ENCODE measurements at regions not wholly inside any gene's neighbourhood (a gene's known extent, or its start where the extent isn't known, plus 50 kb on each side); places are given as distances from the start of the nearest gene placed in this dataset.
"Not testable (repeated sequence)": the region's sequence is repeated elsewhere in the genome, so short reads cannot be mapped to it uniquely, and the experiment has no call there.

- Histone ChIP-seq H4K20me1 (ENCODE audit: control insufficient read depth, extremely low read depth, insufficient read depth, low read length) (no peaks in the 10 kb centered on the region), H3K27me3 (ENCODE audit: control insufficient read depth, extremely low read depth, insufficient read depth, low read length) (no peaks in the 10 kb centered on the region), H3K36me3 (ENCODE audit: control insufficient read depth in 2 of 2, extremely low read depth in 1 of 2, insufficient read depth in 2 of 2, low read length in 2 of 2) (no peaks in the 10 kb centered on the region), H3K4me1 (ENCODE audit: control insufficient read depth, extremely low read depth, insufficient read depth, low read length) (peaks cover 3% of the 10 kb centered on the region), H3K79me2 (ENCODE audit: control insufficient read depth, insufficient read depth, low read length) (no peaks in the 10 kb centered on the region), H3K4me2 (ENCODE audit: control insufficient read depth, extremely low read depth, insufficient read depth, low read depth, low read length) (no peak overlapping the region), H3K27ac (ENCODE audit: control insufficient read depth, insufficient read depth, low read length) (no peak overlapping the region), H2AFZ (ENCODE audit: control insufficient read depth, low read length) (no peak overlapping the region), H3K9me1 (ENCODE audit: control insufficient read depth, extremely low read depth, insufficient read depth, low read length) (no peaks in the 10 kb centered on the region), H3K9me3 (ENCODE audit: control insufficient read depth, low read depth, low read length) (no peaks in the 10 kb centered on the region), H3K9ac (ENCODE audit: control insufficient read depth, extremely low read depth, insufficient read depth, low read length) (no peak overlapping the region), H3K4me3 (ENCODE audit: control insufficient read depth in 2 of 3, extremely low read depth in 1 of 3, insufficient read depth in 2 of 3, low read depth in 1 of 3, low read length in 3 of 3) (no peak overlapping the region)
- FAIRE-seq (no peak), DNase-seq (ENCODE audit: low read depth, low spot score) (no peak)
- dilution Hi-C loops (cut with MboI; ENCODE audit: extremely low pct_ligation_motif_present, low sequenced_read_pairs): no loop called here
- TF ChIP-seq, protein P1, sequence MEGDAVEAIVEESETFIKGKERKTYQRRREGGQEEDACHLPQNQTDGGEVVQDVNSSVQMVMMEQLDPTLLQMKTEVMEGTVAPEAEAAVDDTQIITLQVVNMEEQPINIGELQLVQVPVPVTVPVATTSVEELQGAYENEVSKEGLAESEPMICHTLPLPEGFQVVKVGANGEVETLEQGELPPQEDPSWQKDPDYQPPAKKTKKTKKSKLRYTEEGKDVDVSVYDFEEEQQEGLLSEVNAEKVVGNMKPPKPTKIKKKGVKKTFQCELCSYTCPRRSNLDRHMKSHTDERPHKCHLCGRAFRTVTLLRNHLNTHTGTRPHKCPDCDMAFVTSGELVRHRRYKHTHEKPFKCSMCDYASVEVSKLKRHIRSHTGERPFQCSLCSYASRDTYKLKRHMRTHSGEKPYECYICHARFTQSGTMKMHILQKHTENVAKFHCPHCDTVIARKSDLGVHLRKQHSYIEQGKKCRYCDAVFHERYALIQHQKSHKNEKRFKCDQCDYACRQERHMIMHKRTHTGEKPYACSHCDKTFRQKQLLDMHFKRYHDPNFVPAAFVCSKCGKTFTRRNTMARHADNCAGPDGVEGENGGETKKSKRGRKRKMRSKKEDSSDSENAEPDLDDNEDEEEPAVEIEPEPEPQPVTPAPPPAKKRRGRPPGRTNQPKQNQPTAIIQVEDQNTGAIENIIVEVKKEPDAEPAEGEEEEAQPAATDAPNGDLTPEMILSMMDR (optimal IDR thresholded peaks at IDR 0.05 in 1 of 3, IDR thresholded peaks at IDR 0.05 in 1 of 3, conservative IDR thresholded peaks at IDR 0.05 in 1 of 3; ENCODE audit: extremely low read depth in 1 of 3, insufficient read depth in 2 of 3, low read length in 3 of 3): no peak
- no peak for TF ChIP-seq EZH2 (IDR thresholded peaks at IDR 0.05; ENCODE audit: low read length)
Measured at GRCh38 chr1:172851856-172852255, 193.0 kb downstream of the FASLG start.

- dilution Hi-C loops (cut with MboI; ENCODE audit: extremely low pct_ligation_motif_present, low sequenced_read_pairs); H3K36me3 ChIP-seq (ENCODE audit: control insufficient read depth in 2 of 2, extremely low read depth in 1 of 2, insufficient read depth in 2 of 2, low read length in 2 of 2); H3K4me1 ChIP-seq (ENCODE audit: control insufficient read depth, extremely low read depth, insufficient read depth, low read length); DNase-seq (ENCODE audit: low read depth, low spot score); H3K9ac ChIP-seq (ENCODE audit: control insufficient read depth, extremely low read depth, insufficient read depth, low read length); H3K4me3 ChIP-seq (ENCODE audit: control insufficient read depth in 2 of 3, extremely low read depth in 1 of 3, insufficient read depth in 2 of 3, low read depth in 1 of 3, low read length in 3 of 3); FAIRE-seq; H3K9me3 ChIP-seq (ENCODE audit: control insufficient read depth, low read depth, low read length); H3K27ac ChIP-seq (ENCODE audit: control insufficient read depth, insufficient read depth, low read length); H2AFZ ChIP-seq (ENCODE audit: control insufficient read depth, low read length); H3K4me2 ChIP-seq (ENCODE audit: control insufficient read depth, extremely low read depth, insufficient read depth, low read depth, low read length); H3K9me1 ChIP-seq (ENCODE audit: control insufficient read depth, extremely low read depth, insufficient read depth, low read length); H4K20me1 ChIP-seq (ENCODE audit: control insufficient read depth, extremely low read depth, insufficient read depth, low read length); H3K27me3 ChIP-seq (ENCODE audit: control insufficient read depth, extremely low read depth, insufficient read depth, low read length); H3K79me2 ChIP-seq (ENCODE audit: control insufficient read depth, insufficient read depth, low read length): not testable (repeated sequence)
Measured at GRCh38 chr1:172855983-172856382, 194.8 kb downstream of the TNFSF18 start.

DNA sequence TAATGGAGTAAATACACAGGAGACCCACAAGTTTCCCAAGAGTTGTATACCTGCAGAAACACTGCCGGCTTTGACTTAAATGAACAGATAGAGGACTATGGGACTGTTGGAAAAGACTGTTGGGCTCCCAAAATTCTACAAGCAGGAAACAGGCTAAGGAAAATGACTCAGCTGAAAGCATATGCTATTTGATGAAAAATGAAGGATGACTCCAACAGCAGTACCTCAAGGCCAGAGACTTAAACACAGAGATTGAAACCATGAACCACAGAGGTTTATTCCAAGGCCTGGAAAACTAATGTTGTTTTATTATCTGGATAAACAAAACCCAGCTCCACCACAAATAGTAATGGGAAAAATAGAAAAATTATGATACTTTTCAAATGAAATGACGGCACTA lies 187.7 kb downstream of the TNFSF18 start:
- dilution Hi-C loops (cut with MboI; ENCODE audit: extremely low pct_ligation_motif_present, low sequenced_read_pairs): no loop called here
- FAIRE-seq: no peak

More for the DNA sequence above, 187.7 kb downstream of the TNFSF18 start:
- TF ChIP-seq, protein P1 (optimal IDR thresholded peaks at IDR 0.05 in 1 of 3, IDR thresholded peaks at IDR 0.05 in 1 of 3, conservative IDR thresholded peaks at IDR 0.05 in 1 of 3; ENCODE audit: extremely low read depth in 1 of 3, insufficient read depth in 2 of 3, low read length in 3 of 3): no peak
- no peak for TF ChIP-seq EZH2 (IDR thresholded peaks at IDR 0.05; ENCODE audit: low read length)
- Histone ChIP-seq H3K9me1 (ENCODE audit: control insufficient read depth, extremely low read depth, insufficient read depth, low read length) (no peaks in the 10 kb centered on the region), H2AFZ (ENCODE audit: control insufficient read depth, low read length) (no peak overlapping the region), H3K9me3 (ENCODE audit: control insufficient read depth, low read depth, low read length) (no peaks in the 10 kb centered on the region), H4K20me1 (ENCODE audit: control insufficient read depth, extremely low read depth, insufficient read depth, low read length) (no peaks in the 10 kb centered on the region), H3K4me2 (ENCODE audit: control insufficient read depth, extremely low read depth, insufficient read depth, low read depth, low read length) (no peak overlapping the region), H3K27me3 (ENCODE audit: control insufficient read depth, extremely low read depth, insufficient read depth, low read length) (no peaks in the 10 kb centered on the region), H3K4me1 (ENCODE audit: control insufficient read depth, extremely low read depth, insufficient read depth, low read length) (peaks cover 5% of the 10 kb centered on the region), H3K79me2 (ENCODE audit: control insufficient read depth, insufficient read depth, low read length) (no peaks in the 10 kb centered on the region), H3K36me3 (ENCODE audit: control insufficient read depth in 2 of 2, extremely low read depth in 1 of 2, insufficient read depth in 2 of 2, low read length in 2 of 2) (no peaks in the 10 kb centered on the region), H3K27ac (ENCODE audit: control insufficient read depth, insufficient read depth, low read length) (no peak overlapping the region), H3K4me3 (ENCODE audit: control insufficient read depth in 2 of 3, extremely low read depth in 1 of 3, insufficient read depth in 2 of 3, low read depth in 1 of 3, low read length in 3 of 3) (no peak overlapping the region), H3K9ac (ENCODE audit: control insufficient read depth, extremely low read depth, insufficient read depth, low read length) (no peak overlapping the region)
- no peak for DNase-seq (ENCODE audit: low read depth, low spot score)
